ENCODE measurements at regions not wholly inside any gene's neighbourhood (a gene's known extent, or its start where the extent isn't known, plus 50 kb on each side); places are given as distances from the start of the nearest gene placed in this dataset.

- no peak for DNase-seq
These were observed 198.6 kb upstream of the S100G start for GRCh38 chrX:16451334-16451733.

- no peak for DNase-seq
These were observed 195.0 kb upstream of the S100G start for GRCh38 chrX:16454926-16455325.

- no peak for DNase-seq
These were observed 192.7 kb upstream of the S100G start for GRCh38 chrX:16457239-16457638.

- DNase-seq = no peak
These were observed 191.8 kb upstream of the S100G start for GRCh38 chrX:16458208-16458607.

- DNase-seq = no peak
These were observed 190.9 kb upstream of the S100G start for GRCh38 chrX:16459008-16459407.

GRCh38 chrX:16461968-16462367 lies 188.0 kb upstream of the S100G start:
- no peak for DNase-seq

GRCh38 chrX:16462912-16463311 lies 187.0 kb upstream of the S100G start:
- no peak for DNase-seq

GRCh38 chrX:16464369-16464768 lies 185.6 kb upstream of the S100G start:
- no peak for DNase-seq

- no peak for DNase-seq
These were observed 184.7 kb upstream of the S100G start for GRCh38 chrX:16465081-16465876.

- DNase-seq = no peak
These were observed 183.1 kb upstream of the S100G start for GRCh38 chrX:16466640-16467432.

GRCh38 chrX:16469870-16470269 lies 180.1 kb upstream of the S100G start:
- no peak for DNase-seq

GRCh38 chrX:16472345-16472744 lies 177.6 kb upstream of the S100G start:
- no peak for DNase-seq

- no peak for DNase-seq
These were observed 175.4 kb upstream of the S100G start for GRCh38 chrX:16474511-16474910.

- no peak for DNase-seq
These were observed 173.9 kb upstream of the S100G start for GRCh38 chrX:16476009-16476408.

GRCh38 chrX:16476692-16477091 lies 173.3 kb upstream of the S100G start:
- no peak for DNase-seq

GRCh38 chrX:16479206-16479869 lies 170.6 kb upstream of the S100G start:
- no peak for DNase-seq

- no peak for DNase-seq
These were observed 169.9 kb upstream of the S100G start for GRCh38 chrX:16480049-16480448.

GRCh38 chrX:16484338-16484737 lies 165.6 kb upstream of the S100G start:
- peak in 1 of 2 donors; percentile 56 for DNase-seq

GRCh38 chrX:16487620-16488385 lies 162.2 kb upstream of the S100G start:
- DNase-seq = no peak

- no peak for DNase-seq
These were observed 161.0 kb upstream of the S100G start for GRCh38 chrX:16488959-16489358.

- DNase-seq = no peak
These were observed 158.5 kb upstream of the S100G start for GRCh38 chrX:16491461-16491860.

GRCh38 chrX:16496175-16496574 lies 153.8 kb upstream of the S100G start:
- DNase-seq = no peak
